ENCODE measurements at regions not wholly inside any gene's neighbourhood (a gene's known extent, or its start where the extent isn't known, plus 50 kb on each side); places are given as distances from the start of the nearest gene placed in this dataset.

GRCh38 chr12:24066097-24066496 is 116.6 kb upstream of the SOX5 start:
- no peak overlapping the region for H3K27ac ChIP-seq (replicated peaks)
- TF ChIP-seq REST (IDR thresholded peaks at IDR 0.05; ENCODE audit: insufficient replicate concordance, low read depth): no peak
- no peak for TF ChIP-seq CTCF (IDR thresholded peaks at IDR 0.05; ENCODE audit: insufficient read depth, low read length)
- TF ChIP-seq SPI1 (IDR thresholded peaks at IDR 0.05; ENCODE audit: borderline replicate concordance, low read depth): no peak
- no peak for TF ChIP-seq POLR2AphosphoS5 (IDR thresholded peaks at IDR 0.05; ENCODE audit: low read depth)
- TF ChIP-seq GABPA (IDR thresholded peaks at IDR 0.05; ENCODE audit: low read depth): no peak
- H3K4me3 ChIP-seq (replicated peaks; ENCODE audit: insufficient read depth, low read length): no peak overlapping the region
- no peaks in the 10 kb centered on the region for H3K27me3 ChIP-seq (ENCODE audit: insufficient read depth, poor library complexity, severe bottlenecking)
- no peak for DNase-seq (ENCODE audit: low read depth in 1 of 2, low spot score in 1 of 2)

- Histone ChIP-seq H3K27me3 (ENCODE audit: insufficient read depth, poor library complexity, severe bottlenecking) (no peaks in the 10 kb centered on the region), H3K27ac (replicated peaks) (no peak overlapping the region), H3K4me3 (replicated peaks; ENCODE audit: insufficient read depth, low read length) (no peak overlapping the region)
- no peak for DNase-seq (ENCODE audit: low read depth in 1 of 2, low spot score in 1 of 2)
- no peak for TF ChIP-seq SPI1 (IDR thresholded peaks at IDR 0.05; ENCODE audit: borderline replicate concordance, low read depth)
- no peak for TF ChIP-seq POLR2AphosphoS5 (IDR thresholded peaks at IDR 0.05; ENCODE audit: low read depth)
- TF ChIP-seq REST (IDR thresholded peaks at IDR 0.05; ENCODE audit: insufficient replicate concordance, low read depth): no peak
- no peak for TF ChIP-seq GABPA (IDR thresholded peaks at IDR 0.05; ENCODE audit: low read depth)
- TF ChIP-seq CTCF (IDR thresholded peaks at IDR 0.05; ENCODE audit: insufficient read depth, low read length): no peak
These were observed 113.3 kb upstream of the SOX5 start for GRCh38 chr12:24062642-24063245.

- Histone ChIP-seq H3K27ac (replicated peaks) (no peak overlapping the region), H3K27me3 (ENCODE audit: insufficient read depth, poor library complexity, severe bottlenecking) (no peaks in the 10 kb centered on the region), H3K4me3 (replicated peaks; ENCODE audit: insufficient read depth, low read length) (no peak overlapping the region)
- no peak for DNase-seq (ENCODE audit: low read depth in 1 of 2, low spot score in 1 of 2)
- TF ChIP-seq CTCF (IDR thresholded peaks at IDR 0.05; ENCODE audit: insufficient read depth, low read length) (no peak), SPI1 (IDR thresholded peaks at IDR 0.05; ENCODE audit: borderline replicate concordance, low read depth) (no peak)
These were observed 110.6 kb upstream of the SOX5 start for GRCh38 chr12:24060089-24060488.

GRCh38 chr12:24057920-24058476 is 108.5 kb upstream of the SOX5 start:
- no peaks in the 10 kb centered on the region for H3K27me3 ChIP-seq (ENCODE audit: insufficient read depth, poor library complexity, severe bottlenecking)

More at GRCh38 chr12:24057920-24058476, 108.5 kb upstream of the SOX5 start:
- TF ChIP-seq REST (IDR thresholded peaks at IDR 0.05; ENCODE audit: insufficient replicate concordance, low read depth) (no peak), SPI1 (IDR thresholded peaks at IDR 0.05; ENCODE audit: borderline replicate concordance, low read depth) (no peak), CTCF (IDR thresholded peaks at IDR 0.05; ENCODE audit: insufficient read depth, low read length) (no peak), GABPA (IDR thresholded peaks at IDR 0.05; ENCODE audit: low read depth) (no peak), POLR2AphosphoS5 (IDR thresholded peaks at IDR 0.05; ENCODE audit: low read depth) (no peak)
- no peak overlapping the region for H3K27ac ChIP-seq (replicated peaks)
- no peak overlapping the region for H3K4me3 ChIP-seq (replicated peaks; ENCODE audit: insufficient read depth, low read length)
- DNase-seq (ENCODE audit: low read depth in 1 of 2, low spot score in 1 of 2): no peak
